Panc1 (cell line): ENCODE measurements at regions not wholly inside any gene's neighbourhood (a gene's known extent, or its start where the extent isn't known, plus 50 kb on each side); places are given as distances from the start of the nearest gene placed in this dataset.

ENCODE experiments used
- POLR2AphosphoS5 ChIP-seq: IDR thresholded peaks from 2 replicates; pipeline ENCODE4 v1.6.1; 2012; ENCODE audit warnings: mild to moderate bottlenecking, low read depth, low read length, moderate library complexity
- SIN3A ChIP-seq: IDR thresholded peaks from 2 replicates; pipeline ENCODE4 v1.6.1; 2012; ENCODE audit warnings: low read depth, mild to moderate bottlenecking, low read length, moderate library complexity, borderline replicate concordance; ENCODE audit not compliant: insufficient read depth
- TCF7L2 ChIP-seq: IDR thresholded peaks from 2 replicates; pipeline ENCODE4 v1.6.1; 2011; ENCODE audit warnings: mild to moderate bottlenecking, low read depth, low read length, inconsistent platforms
- TF ChIP-seq, protein P1 (sequence below): fragments of 450-650 bp; IDR thresholded peaks from 2 replicates; pipeline ENCODE4 v1.5.1; 2017; ENCODE audit warnings: mild to moderate bottlenecking

DNA sequence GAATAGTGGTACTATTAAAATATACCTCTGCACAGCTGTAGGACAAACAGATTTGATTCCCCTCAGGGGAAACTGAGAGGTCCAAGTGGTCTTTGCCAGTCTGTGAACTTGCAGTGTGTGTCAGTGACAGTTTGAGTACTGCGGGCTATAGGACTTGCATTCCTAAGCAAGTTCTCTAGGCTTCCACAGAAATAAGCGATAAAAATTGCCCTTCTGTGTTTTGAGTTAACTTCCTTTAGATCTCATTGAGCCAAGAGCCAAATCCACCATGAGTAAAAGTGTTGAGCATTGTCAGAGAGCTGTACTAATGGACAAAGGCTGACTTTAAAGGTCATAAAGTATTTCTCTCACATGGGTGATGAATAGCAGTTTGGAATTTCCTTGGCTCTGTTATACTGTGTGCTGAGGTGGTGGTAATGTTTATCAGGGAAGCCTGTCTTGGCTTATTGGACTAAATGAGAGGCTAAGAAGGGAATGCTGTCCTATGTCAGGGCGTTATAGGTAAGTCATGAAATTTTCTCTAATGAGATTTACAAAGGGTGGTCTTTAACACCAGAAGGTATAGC, 122.6 kb upstream of the MAP3K7 start:
- TF ChIP-seq, protein P1, sequence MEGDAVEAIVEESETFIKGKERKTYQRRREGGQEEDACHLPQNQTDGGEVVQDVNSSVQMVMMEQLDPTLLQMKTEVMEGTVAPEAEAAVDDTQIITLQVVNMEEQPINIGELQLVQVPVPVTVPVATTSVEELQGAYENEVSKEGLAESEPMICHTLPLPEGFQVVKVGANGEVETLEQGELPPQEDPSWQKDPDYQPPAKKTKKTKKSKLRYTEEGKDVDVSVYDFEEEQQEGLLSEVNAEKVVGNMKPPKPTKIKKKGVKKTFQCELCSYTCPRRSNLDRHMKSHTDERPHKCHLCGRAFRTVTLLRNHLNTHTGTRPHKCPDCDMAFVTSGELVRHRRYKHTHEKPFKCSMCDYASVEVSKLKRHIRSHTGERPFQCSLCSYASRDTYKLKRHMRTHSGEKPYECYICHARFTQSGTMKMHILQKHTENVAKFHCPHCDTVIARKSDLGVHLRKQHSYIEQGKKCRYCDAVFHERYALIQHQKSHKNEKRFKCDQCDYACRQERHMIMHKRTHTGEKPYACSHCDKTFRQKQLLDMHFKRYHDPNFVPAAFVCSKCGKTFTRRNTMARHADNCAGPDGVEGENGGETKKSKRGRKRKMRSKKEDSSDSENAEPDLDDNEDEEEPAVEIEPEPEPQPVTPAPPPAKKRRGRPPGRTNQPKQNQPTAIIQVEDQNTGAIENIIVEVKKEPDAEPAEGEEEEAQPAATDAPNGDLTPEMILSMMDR, result no peak
- no peak for TF ChIP-seq TCF7L2
- TF ChIP-seq POLR2AphosphoS5, result no peak
- no peak for TF ChIP-seq SIN3A
